Lung (tissue), 11 donors: ENCODE measurements at regions not wholly inside any gene's neighbourhood (a gene's known extent, or its start where the extent isn't known, plus 50 kb on each side); places are given as distances from the start of the nearest gene placed in this dataset.

Experiments
- ATAC-seq: fragments of 200-7000 bp; cut with Tn5 transposase; one replicate; pipeline ENCODE4 v1.9.1; 2020; ENCODE audit warnings: moderate number of reproducible peaks; ENCODE audit not compliant: insufficient read depth, low FRiP score
- DNase-seq, 3 donors: peaks; one replicate each; pipeline ENCODE4 v3.0.0-alpha.2; 2013 to 2017
- H3K27ac ChIP-seq, 2 donors: one replicate each; pipeline ENCODE4 v1.5.1; 2013; ENCODE audit warnings: mild to moderate bottlenecking in 2 of 2, moderate library complexity in 2 of 2, control low read depth in 1 of 2, inconsistent platforms in 1 of 2, low read depth in 1 of 2, low read length in 1 of 2
- H3K27me3 ChIP-seq, 3 donors: one replicate each; pipeline ENCODE4 v1.5.1; 2013; ENCODE audit warnings: low read length in 2 of 3; ENCODE audit not compliant: control insufficient read depth in 3 of 3, insufficient read depth in 3 of 3
- H3K36me3 ChIP-seq, 4 donors: one replicate each; pipeline ENCODE4 v1.5.1; 2013; ENCODE audit warnings: low read length in 4 of 4, mild to moderate bottlenecking in 1 of 4, moderate library complexity in 1 of 4; ENCODE audit not compliant: control insufficient read depth in 4 of 4, insufficient read depth in 4 of 4
- H3K4me1 ChIP-seq, 5 donors: one replicate each; pipeline ENCODE4 v1.5.1; 2013; ENCODE audit warnings: low read length in 5 of 5, mild to moderate bottlenecking in 2 of 5, moderate library complexity in 1 of 5; ENCODE audit not compliant: control insufficient read depth in 5 of 5, insufficient read depth in 5 of 5
- H3K4me3 ChIP-seq: one replicate; pipeline ENCODE4 v1.5.1; 2013; ENCODE audit warnings: mild to moderate bottlenecking, control low read depth, moderate library complexity
- H3K9ac ChIP-seq, 2 donors: one replicate each; pipeline ENCODE4 v1.5.1; 2013; ENCODE audit warnings: low read length in 2 of 2, control low read depth in 1 of 2; ENCODE audit not compliant: insufficient read depth in 1 of 2
- H3K9me3 ChIP-seq, 4 donors: one replicate each; pipeline ENCODE4 v1.5.1; 2013; ENCODE audit warnings: low read length in 3 of 4, mild to moderate bottlenecking in 1 of 4, moderate library complexity in 1 of 4; ENCODE audit not compliant: control insufficient read depth in 4 of 4, insufficient read depth in 3 of 4
- CTCF ChIP-seq: IDR thresholded peaks from 2 replicates; pipeline ENCODE4 v1.5.1; 2012; ENCODE audit warnings: mild to moderate bottlenecking; ENCODE audit errors: control extremely low read depth, extremely low read depth
- WGBS, 2 donors: extraction: QIAGEN DNeasy Blood & Tissue Kit; methylation state at CpG; one replicate each; pipeline ENCODE4 v1.1.7; 2013; 5-methylcytosine and 5-hydroxymethylcytosine counted together
- donor health status: control.
- donor health status: control.
- donor health status: Bipolar disorder and iron deficiency.
- donor health status: healthy.
- donor health status: DM: yes; HTN: yes; CAD: no.

DNA sequence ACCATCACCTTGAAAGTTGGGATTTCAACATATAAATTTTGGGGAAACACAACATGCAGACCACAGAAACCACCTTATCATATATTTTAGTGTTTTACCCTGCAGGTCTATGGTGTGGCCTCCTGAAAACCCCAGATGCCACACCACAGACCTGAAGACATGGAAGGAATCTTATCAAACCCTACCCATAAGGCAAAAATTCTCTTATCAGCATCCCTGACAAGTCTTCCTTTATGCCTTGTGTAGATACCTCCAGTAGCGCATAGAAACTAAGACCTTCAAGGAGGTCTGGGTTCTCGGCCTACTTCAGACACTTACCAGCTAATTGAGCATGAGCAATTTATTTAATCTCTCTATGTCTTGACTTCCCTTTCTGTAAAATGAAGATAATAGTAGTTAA is 59.1 kb upstream of the SLC14A2 start:
- 94 to 95% methylated on average over 2 of the region's 2 CpGs for WGBS, 2 donors
- Histone ChIP-seq H3K27ac (no peak overlapping the region), H3K36me3 (no peaks in the 10 kb centered on the region), H3K9me3 (peaks cover 0 to 3% (median 0%) of the 10 kb centered on the region in 4 donors), H3K9ac (no peak overlapping the region), H3K27me3 (no peaks in the 10 kb centered on the region), H3K4me1 (peaks cover 0 to 17% (median 3%) of the 10 kb centered on the region in 5 donors), H3K4me3 (no peak overlapping the region)
- no peak for TF ChIP-seq CTCF
- DNase-seq (no peak), ATAC-seq (no peak)

GRCh38 chr18:45557287-45557686 is 58.0 kb upstream of the SLC14A2 start:
- Histone ChIP-seq H3K9ac (no peak overlapping the region), H3K27ac (no peak overlapping the region), H3K4me3 (no peak overlapping the region), H3K4me1 (peaks cover 0 to 17% (median 3%) of the 10 kb centered on the region in 5 donors), H3K27me3 (no peaks in the 10 kb centered on the region), H3K9me3 (peaks cover 0 to 3% (median 0%) of the 10 kb centered on the region in 4 donors), H3K36me3 (no peaks in the 10 kb centered on the region)
- 75 to 78% methylated on average over 4 of the region's 4 CpGs for WGBS, 2 donors
- TF ChIP-seq CTCF: no peak
- DNase-seq (no peak), ATAC-seq (no peak)

- no peak for DNase-seq
- Histone ChIP-seq H3K4me3 (no peak overlapping the region), H3K9me3 (peaks cover 0 to 3% (median 0%) of the 10 kb centered on the region in 4 donors), H3K27ac (no peak overlapping the region), H3K36me3 (no peaks in the 10 kb centered on the region), H3K27me3 (no peaks in the 10 kb centered on the region), H3K4me1 (peaks cover 0 to 17% (median 3%) of the 10 kb centered on the region in 5 donors), H3K9ac (no peak overlapping the region)
- no peak for ATAC-seq
- no peak for TF ChIP-seq CTCF
Observed at GRCh38 chr18:45557779-45558178, 57.5 kb upstream of the SLC14A2 start.

DNA sequence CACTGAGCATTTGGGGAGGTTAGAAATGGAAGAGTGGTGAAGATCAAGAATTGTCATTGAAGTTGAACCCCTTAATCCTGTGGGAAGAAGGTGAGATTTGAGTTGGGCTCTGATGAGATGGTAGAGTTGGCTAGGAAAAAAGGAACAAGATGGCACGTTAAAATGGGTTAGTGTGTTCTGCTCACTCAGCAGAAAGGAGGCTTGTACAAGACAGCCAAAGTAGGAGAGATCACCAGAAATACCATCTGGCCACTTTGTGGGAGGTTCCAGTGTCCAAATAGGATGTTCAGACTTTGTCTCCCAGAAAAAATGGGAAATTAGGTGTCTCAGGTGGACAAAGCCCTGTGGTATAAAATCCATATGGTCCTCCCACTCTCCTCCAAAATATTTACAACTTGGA is 56.0 kb upstream of the SLC14A2 start:
- DNase-seq (no peak), ATAC-seq (no peak)
- no peaks in the 10 kb centered on the region for H3K36me3 ChIP-seq
- TF ChIP-seq CTCF: no peak
- no peak overlapping the region for H3K4me3 ChIP-seq
- H3K4me1 ChIP-seq: peaks cover 0 to 8% (median 0%) of the 10 kb centered on the region in 5 donors
- peaks cover 0 to 3% (median 0%) of the 10 kb centered on the region in 4 donors for H3K9me3 ChIP-seq
- no peak overlapping the region for H3K9ac ChIP-seq
- H3K27ac ChIP-seq: no peak overlapping the region
- WGBS, 2 donors: 88 to 100% methylated on average over 1 of the region's 1 CpG
- no peaks in the 10 kb centered on the region for H3K27me3 ChIP-seq
